IMR-90 (cell line): ENCODE measurements at regions not wholly inside any gene's neighbourhood (a gene's known extent, or its start where the extent isn't known, plus 50 kb on each side); places are given as distances from the start of the nearest gene placed in this dataset.

Experiments
- ATAC-seq: fragments of 200-7000 bp; cut with Tn5 transposase; 2 replicates; pipeline ENCODE4 v1.9.1; 2020; ENCODE audit warnings: low read depth, mild to moderate bottlenecking, moderate library complexity
- BruUV-seq: library from RNA; stranded (reverse); fragments of 400-500 nt; replicated peaks from 2 replicates; lab custom pipeline; 2021; lab: Mats Ljungman, UMichigan
- CTCF ChIA-PET: fragments of 300-600 bp; formaldehyde crosslinking; extraction: SDS; loops from one replicate; lab custom pipeline; 2021; ENCODE audit warnings: antibody characterized with exemption; lab: Yijun Ruan, JAX
- POLR2A ChIA-PET: fragments of 300-600 bp; sonication (Branson Sonifier 250); formaldehyde crosslinking; loops from one replicate; lab custom pipeline; 2022; ENCODE audit warnings: antibody characterized with exemption; ENCODE audit not compliant: unreplicated experiment; lab: Charles Lee
- DNase-seq: peaks from one replicate; pipeline ENCODE4 v3.0.0; 2013
- H2AFZ ChIP-seq: replicated peaks from 2 replicates; pipeline ENCODE3; 2013; ENCODE audit warnings: low read length, mild to moderate bottlenecking; ENCODE audit not compliant: poor library complexity
- H2AK5ac ChIP-seq: 2 replicates; pipeline ENCODE4 v1.6.1; 2013; ENCODE audit warnings: low read depth, low read length, inconsistent platforms
- H2AK9ac ChIP-seq: replicated peaks from 2 replicates; pipeline ENCODE3; 2013; ENCODE audit warnings: mild to moderate bottlenecking, low read depth, low read length, moderate library complexity; ENCODE audit not compliant: poor library complexity
- H2BK120ac ChIP-seq: 2 replicates; pipeline ENCODE4 v1.6.1; 2013; ENCODE audit warnings: low read depth, low read length, inconsistent platforms
- H2BK15ac ChIP-seq: 3 replicates; pipeline ENCODE4 v1.6.1; 2013; ENCODE audit warnings: low read depth, low read length, inconsistent platforms
- H2BK20ac ChIP-seq: 2 replicates; pipeline ENCODE4 v1.6.1; 2013; ENCODE audit warnings: low read depth, mild to moderate bottlenecking, inconsistent platforms, low read length, moderate library complexity
- H2BK5ac ChIP-seq: 2 replicates; pipeline ENCODE4 v1.6.1; 2013; ENCODE audit warnings: mild to moderate bottlenecking, low read depth, low read length, inconsistent platforms; ENCODE audit not compliant: poor library complexity, severe bottlenecking
- H3K14ac ChIP-seq: replicated peaks from 2 replicates; pipeline ENCODE4 v1.6.1; 2013; ENCODE audit warnings: low read depth, low read length, inconsistent platforms
- H3K18ac ChIP-seq: 2 replicates; pipeline ENCODE4 v1.6.1; 2013; ENCODE audit warnings: low read depth, low read length, control low read depth
- H3K23ac ChIP-seq: 2 replicates; pipeline ENCODE4 v1.6.1; 2013; ENCODE audit warnings: low read depth, low read length, inconsistent platforms
- H3K27ac ChIP-seq: 2 replicates; pipeline ENCODE4 v1.5.1; 2013; ENCODE audit warnings: mild to moderate bottlenecking, control low read depth, low read length; ENCODE audit not compliant: insufficient read depth
- H3K27me3 ChIP-seq: 2 replicates; pipeline ENCODE4 v1.6.1; 2013; ENCODE audit warnings: low read length; ENCODE audit not compliant: control insufficient read depth, insufficient read depth
- H3K36me3 ChIP-seq: 2 replicates; pipeline ENCODE4 v1.6.1; 2013; ENCODE audit warnings: low read length, mixed read lengths; ENCODE audit not compliant: control insufficient read depth, insufficient read depth
- H3K4ac ChIP-seq: 2 replicates; pipeline ENCODE4 v1.6.1; 2013; ENCODE audit warnings: low read depth, low read length, inconsistent platforms
- H3K4me1 ChIP-seq: 2 replicates; pipeline ENCODE4 v1.6.1; 2013; ENCODE audit warnings: low read length, mixed read lengths; ENCODE audit not compliant: control insufficient read depth, insufficient read depth
- H3K4me2 ChIP-seq: 2 replicates; pipeline ENCODE4 v1.6.1; 2013; ENCODE audit warnings: low read depth, mild to moderate bottlenecking, control low read depth, low read length, moderate library complexity
- H3K4me3 ChIP-seq: 2 replicates; pipeline ENCODE4 v1.5.1; 2013; ENCODE audit warnings: low read depth, mild to moderate bottlenecking, control low read depth, low read length, moderate library complexity; ENCODE audit not compliant: insufficient read depth
- H3K56ac ChIP-seq: 2 replicates; pipeline ENCODE4 v1.6.1; 2013; ENCODE audit warnings: low read length, inconsistent platforms; ENCODE audit not compliant: insufficient read depth; ENCODE audit errors: extremely low read depth
- H3K79me1 ChIP-seq, 2 experiments: 2 replicates each; pipeline ENCODE4 v1.6.1; 2013; ENCODE audit warnings: low read length in 2 of 2, inconsistent platforms in 1 of 2, low read depth in 1 of 2
- H3K9ac ChIP-seq: 2 replicates; pipeline ENCODE4 v1.6.1; 2013; ENCODE audit warnings: low read depth, low read length, control low read depth
- H3K9me1 ChIP-seq: 2 replicates; pipeline ENCODE4 v1.6.1; 2013; ENCODE audit warnings: low read length, inconsistent platforms; ENCODE audit not compliant: insufficient read depth
- H3K9me3 ChIP-seq: 2 replicates; pipeline ENCODE4 v1.6.1; 2013; ENCODE audit warnings: low read length; ENCODE audit not compliant: control insufficient read depth, insufficient read depth
- H4K20me1 ChIP-seq: 2 replicates; pipeline ENCODE4 v1.6.1; 2013; ENCODE audit warnings: low read length, inconsistent platforms; ENCODE audit not compliant: insufficient read depth
- H4K5ac ChIP-seq: 2 replicates; pipeline ENCODE4 v1.6.1; 2013; ENCODE audit warnings: mild to moderate bottlenecking, low read depth, low read length, control low read depth
- H4K8ac ChIP-seq, 2 experiments: 2 replicates each; pipeline ENCODE4 v1.6.1; 2013; ENCODE audit warnings: low read depth in 2 of 2, low read length in 2 of 2, control low read depth in 1 of 2, inconsistent platforms in 1 of 2
- H4K91ac ChIP-seq: 2 replicates; pipeline ENCODE4 v1.6.1; 2013; ENCODE audit warnings: low read depth, low read length, inconsistent platforms; ENCODE audit not compliant: insufficient read depth
- CEBPB ChIP-seq: IDR thresholded peaks from 2 replicates; pipeline ENCODE4 v1.6.1; 2012; ENCODE audit warnings: low read depth, low read length, improper control_type of control experiment
- NFE2L2 ChIP-seq: fragments of 150-350 bp; IDR thresholded peaks from 2 replicates; pipeline ENCODE4 v1.6.1; 2016; ENCODE audit warnings: low read depth, mild to moderate bottlenecking, low read length
- WGBS, 2 experiments: methylation state at CpG; one replicate each; pipeline versions ENCODE4 v1.1.5 to v1.1.7; 2013; ENCODE audit warnings: missing lambda C conversion rate in 2 of 2; ENCODE audit not compliant: insufficient read length in 1 of 2; ENCODE audit errors: extremely low coverage in 2 of 2; 5-methylcytosine and 5-hydroxymethylcytosine counted together
- dilution Hi-C: fragments of 300-500 bp; cut with HindIII; formaldehyde crosslinking; loops from one replicate; pipeline ENCODE4 v1.14.3; 2018; ENCODE audit warnings: low sequenced_read_pairs; ENCODE audit not compliant: unreplicated experiment
- in situ Hi-C: fragments of 300-500 bp; cut with MboI; formaldehyde crosslinking; loops from 3 replicates; pipeline ENCODE4 v1.14.3; 2019; ENCODE audit warnings: low sequenced_read_pairs, inconsistent platforms, mixed read lengths
- intact Hi-C: fragments of 100-400 bp; cut with micrococcal nuclease; formaldehyde crosslinking; loops from 2 replicates; pipeline ENCODE4 v1.10.0; 2022

DNA sequence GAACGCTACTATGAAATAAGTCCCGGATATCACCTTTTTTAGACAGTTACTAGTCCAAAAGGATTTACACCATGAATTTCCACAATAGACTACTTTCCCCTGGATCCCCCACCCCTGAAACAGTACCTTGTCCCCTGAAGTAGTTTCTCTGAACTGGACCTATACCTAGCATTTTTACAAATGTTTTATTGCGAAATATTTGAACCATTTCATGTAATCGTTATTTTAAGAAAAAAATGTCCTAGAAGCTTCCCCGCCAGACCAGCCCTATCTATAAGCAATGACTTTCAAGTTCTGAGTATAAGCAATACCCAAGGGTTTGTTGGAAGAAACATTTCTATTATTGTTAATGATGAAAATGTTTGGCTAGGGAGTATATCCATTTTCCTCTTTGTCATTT lies 517.8 kb upstream of the IGFBP7 start:
- 80% methylated on average over 2 of the region's 5 CpGs; no CpG with 5 or more reads in 1 of the 2 experiments for WGBS, 2 experiments

More for the DNA sequence above, 517.8 kb upstream of the IGFBP7 start:
- Histone ChIP-seq H3K4me2 (no peak overlapping the region), H3K23ac (no peak overlapping the region), H3K18ac (no peak overlapping the region), H3K4me1 (no peaks in the 10 kb centered on the region), H2AK5ac (no peak overlapping the region), H3K27me3 (no peaks in the 10 kb centered on the region), H3K9me3 (0 out of 2 replicates have a peak, but pooled peaks cover 1% of the 10 kb centered on the region), H3K9ac (no peak overlapping the region), H3K36me3 (no peaks in the 10 kb centered on the region), H3K79me1 (no peaks in the 10 kb centered on the region), H2BK5ac (no peak overlapping the region), H2BK15ac (no peak overlapping the region), H4K5ac (no peak overlapping the region), H4K8ac (no peak overlapping the region), H2AFZ (no peak overlapping the region), H3K14ac (no peak overlapping the region), H4K20me1 (no peaks in the 10 kb centered on the region), H2BK120ac (no peak overlapping the region), H3K9me1 (no peaks in the 10 kb centered on the region), H2AK9ac (no peak overlapping the region), H3K56ac (no peak overlapping the region), H3K4me3 (no peak overlapping the region), H3K4ac (no peak overlapping the region), H2BK20ac (no peak overlapping the region), H3K27ac (no peak overlapping the region), H4K91ac (no peak overlapping the region)
- in situ Hi-C loops (no loop called here), intact Hi-C loops (no loop called here), dilution Hi-C loops (no loop called here)
- no peak for TF ChIP-seq NFE2L2
- peak; percentile 68 for TF ChIP-seq CEBPB
- POLR2A ChIA-PET: no interaction called here
- DNase-seq (no peak), ATAC-seq (no peak)
- CTCF ChIA-PET: interaction anchor here (0.6 kb wide), 1 partner anchor 23 kb away, joined by 5 read pairs; no protein-coding TSS in a partner anchor
- no TSS peak for BruUV-seq
